SK-N-SH (cell line): ENCODE measurements at regions not wholly inside any gene's neighbourhood (a gene's known extent, or its start where the extent isn't known, plus 50 kb on each side); places are given as distances from the start of the nearest gene placed in this dataset.

Experiments
- CTCF ChIA-PET: fragments of 300-600, 350-600 bp; formaldehyde crosslinking; extraction: SDS; loops from one replicate; lab custom pipeline; 2021; lab: Yijun Ruan, JAX
- POLR2A ChIA-PET: fragments of 350-600 bp; sonication (Branson Sonifier 250); formaldehyde crosslinking; extraction: SDS; loops from one replicate; lab custom pipeline; 2020; ENCODE audit warnings: antibody characterized with exemption, inconsistent platforms; lab: Yijun Ruan, JAX
- DNase-seq: peaks from one replicate; pipeline ENCODE4 v3.0.0; 2012
- H2AFZ ChIP-seq: fragments of 200-600 bp; sonication (generic); 2 replicates; pipeline ENCODE4 v1.8.1; 2016; ENCODE audit warnings: antibody characterized with exemption, mild to moderate bottlenecking, low read depth
- H3F3A ChIP-seq: fragments of 200-600 bp; sonication (generic); replicated peaks from 2 replicates; pipeline ENCODE3; 2016; ENCODE audit warnings: antibody characterized with exemption, mild to moderate bottlenecking; ENCODE audit not compliant: insufficient read depth
- H3K27ac ChIP-seq, 2 experiments: fragments of 200-500 bp in 1 of 2; fragments of 200-600 bp in 1 of 2; sonication (Bioruptor generic) in 1 of 2; sonication (generic), shearing (Covaris generic) in 1 of 2; 2 replicates each; pipeline versions ENCODE4 v1.5.1 to v1.6.1; 2014 to 2016; ENCODE audit warnings: low read depth in 2 of 2, inconsistent platforms in 1 of 2, low read length in 1 of 2, mild to moderate bottlenecking in 1 of 2, mixed read lengths in 1 of 2
- H3K27me3 ChIP-seq: fragments of 200-600 bp; sonication (generic), shearing (Covaris generic); 2 replicates; pipeline ENCODE4 v1.6.1; 2016; ENCODE audit warnings: mixed run types; ENCODE audit not compliant: insufficient read depth
- H3K36me3 ChIP-seq, 2 experiments: fragments of 200-500 bp in 1 of 2; fragments of 200-600 bp in 1 of 2; sonication (Bioruptor generic) in 1 of 2; sonication (generic) in 1 of 2; replicated peaks in 1 of 2; 2 replicates each; pipeline versions ENCODE3 to v1.5.1; 2014 to 2016; ENCODE audit warnings: low read length in 1 of 2, mild to moderate bottlenecking in 1 of 2; ENCODE audit not compliant: insufficient read depth in 2 of 2, control insufficient read depth in 1 of 2
- H3K4me1 ChIP-seq, 2 experiments: fragments of 200-500 bp in 1 of 2; fragments of 200-600 bp in 1 of 2; sonication (Bioruptor generic) in 1 of 2; sonication (generic), shearing (Covaris generic) in 1 of 2; 2 replicates each; pipeline versions ENCODE4 v1.5.1 to v1.6.1; 2014 to 2016; ENCODE audit warnings: low read depth in 1 of 2, low read length in 1 of 2, mixed run types in 1 of 2; ENCODE audit not compliant: insufficient read depth in 2 of 2, control insufficient read depth in 1 of 2
- H3K4me2 ChIP-seq: fragments of 200-600 bp; sonication (generic), shearing (Covaris generic); 2 replicates; pipeline ENCODE4 v1.6.1; 2017; ENCODE audit warnings: mixed run types
- H3K4me3 ChIP-seq, 2 experiments: fragments of 200-500 bp in 1 of 2; fragments of 200-600 bp in 1 of 2; sonication (Bioruptor generic) in 1 of 2; sonication (generic), shearing (Covaris generic) in 1 of 2; 2 replicates each; pipeline versions ENCODE4 v1.5.1 to v1.8.1; 2014 to 2016; ENCODE audit warnings: low read depth in 2 of 2, inconsistent platforms in 1 of 2, low read length in 1 of 2, mild to moderate bottlenecking in 1 of 2, mixed read lengths in 1 of 2, moderate library complexity in 1 of 2
- H3K79me2 ChIP-seq: fragments of 200-600 bp; sonication (generic); 2 replicates; pipeline ENCODE4 v1.8.1; 2017; ENCODE audit warnings: mild to moderate bottlenecking; ENCODE audit not compliant: insufficient read depth
- H3K9ac ChIP-seq: fragments of 200-600 bp; sonication (generic); 2 replicates; pipeline ENCODE4 v1.6.1; 2017; ENCODE audit warnings: mixed run types
- H3K9me2 ChIP-seq: fragments of 200-600 bp; sonication (generic); 2 replicates; pipeline ENCODE4 v1.6.1; 2017; ENCODE audit warnings: mixed run types
- H3K9me3 ChIP-seq: fragments of 200-600 bp; sonication (generic); 2 replicates; pipeline ENCODE4 v1.6.1; 2017; ENCODE audit warnings: mixed run types, mild to moderate bottlenecking, moderate library complexity
- H4K20me1 ChIP-seq: fragments of 200-600 bp; sonication (generic); 2 replicates; pipeline ENCODE4 v1.6.1; 2017; ENCODE audit warnings: mild to moderate bottlenecking, mixed run types; ENCODE audit not compliant: insufficient read depth
- ELF1 ChIP-seq: IDR thresholded peaks from 2 replicates; pipeline ENCODE4 v1.4.0; 2012
- EP300 ChIP-seq, 2 experiments: IDR thresholded peaks; 2 replicates each; pipeline versions ENCODE4 v1.4.0 to v1.6.1; 2012; ENCODE audit warnings: borderline replicate concordance in 1 of 2, low read depth in 1 of 2, low read length in 1 of 2
- EZH2phosphoT487 ChIP-seq: fragments of 200-600 bp; sonication (generic); IDR thresholded peaks from 2 replicates; pipeline ENCODE4 v1.6.1; 2017; ENCODE audit warnings: low read depth, mixed run types, mild to moderate bottlenecking, antibody characterized with exemption, moderate library complexity, borderline replicate concordance
- FOSL2 ChIP-seq: IDR thresholded peaks from 2 replicates; pipeline ENCODE4 v1.4.0; 2012; ENCODE audit warnings: low read depth, mild to moderate bottlenecking, moderate library complexity, borderline replicate concordance
- GABPA ChIP-seq: IDR thresholded peaks from 2 replicates; pipeline ENCODE4 v1.4.0; 2012; ENCODE audit warnings: low read depth, mild to moderate bottlenecking
- JUND ChIP-seq: IDR thresholded peaks from 2 replicates; pipeline ENCODE4 v1.4.0; 2012
- MAX ChIP-seq: IDR thresholded peaks from 2 replicates; pipeline ENCODE4 v1.4.0; 2012; ENCODE audit warnings: low read depth
- MEF2A ChIP-seq: IDR thresholded peaks from 2 replicates; pipeline ENCODE4 v1.4.0; 2012; ENCODE audit warnings: low read depth, borderline replicate concordance
- MXI1 ChIP-seq: IDR thresholded peaks from 2 replicates; pipeline ENCODE4 v1.6.1; 2012; ENCODE audit warnings: mild to moderate bottlenecking, low read depth, low read length, improper control_type of control experiment
- NFIC ChIP-seq: IDR thresholded peaks from 2 replicates; pipeline ENCODE4 v1.4.0; 2012; ENCODE audit warnings: borderline replicate concordance
- NRF1 ChIP-seq: IDR thresholded peaks from 2 replicates; pipeline ENCODE4 v1.6.1; 2012; ENCODE audit warnings: low read depth, mild to moderate bottlenecking, low read length
- PBX3 ChIP-seq: IDR thresholded peaks from 2 replicates; pipeline ENCODE4; 2012
- POLR2AphosphoS5 ChIP-seq: IDR thresholded peaks from 2 replicates; pipeline ENCODE4 v1.6.1; 2012; ENCODE audit warnings: low read depth, low read length
- RCOR1 ChIP-seq: fragments of 150-350 bp; IDR thresholded peaks from 2 replicates; pipeline ENCODE4 v1.6.1; 2017; ENCODE audit warnings: antibody characterized with exemption, low read length
- RFX5 ChIP-seq: IDR thresholded peaks from 2 replicates; pipeline ENCODE4 v1.6.1; 2012; ENCODE audit warnings: mild to moderate bottlenecking, improper control_type of control experiment, low read length
- RXRA ChIP-seq: IDR thresholded peaks from 2 replicates; pipeline ENCODE4 v1.4.0; 2012; ENCODE audit warnings: low read depth, mild to moderate bottlenecking, borderline replicate concordance
- SMC3 ChIP-seq: IDR thresholded peaks from 2 replicates; pipeline ENCODE4 v1.6.1; 2012; ENCODE audit warnings: low read depth, low read length, improper control_type of control experiment
- TAF1 ChIP-seq: IDR thresholded peaks from 2 replicates; pipeline ENCODE4 v1.6.1; 2012; ENCODE audit warnings: low read depth, mild to moderate bottlenecking, low read length, moderate library complexity, borderline replicate concordance
- TCF12 ChIP-seq: IDR thresholded peaks from 2 replicates; pipeline ENCODE4 v1.4.0; 2012
- USF1 ChIP-seq: IDR thresholded peaks from 2 replicates; pipeline ENCODE4 v1.4.0; 2012; ENCODE audit warnings: low read depth, borderline replicate concordance
- YY1 ChIP-seq: IDR thresholded peaks from 2 replicates; pipeline ENCODE4 v1.4.0; 2012; ENCODE audit warnings: low read depth, mild to moderate bottlenecking
- WGBS: methylation state at CpG from one replicate; pipeline ENCODE4 v1.1.6; 2017; ENCODE audit warnings: low lambda C conversion rate; 5-methylcytosine and 5-hydroxymethylcytosine counted together

- TF ChIP-seq EP300 (IDR thresholded peaks at IDR 0.05; ENCODE audit: borderline replicate concordance in 1 of 2, low read depth in 1 of 2, low read length in 1 of 2) = no peak
- TF ChIP-seq NRF1 = no peak
- TF ChIP-seq RXRA = no peak
- no peak for DNase-seq
- no peak overlapping the region for H3K27ac ChIP-seq
- CTCF ChIA-PET = no interaction called here
- no peak overlapping the region for H2AFZ ChIP-seq
- no peaks in the 10 kb centered on the region for H4K20me1 ChIP-seq
- H3K4me2 ChIP-seq = no peak overlapping the region
- peaks cover 6% of the 10 kb centered on the region for H3F3A ChIP-seq
- no peaks in the 10 kb centered on the region for H3K4me1 ChIP-seq
- H3K36me3 ChIP-seq = no peaks in the 10 kb centered on the region
- H3K9ac ChIP-seq = no peak overlapping the region
- H3K79me2 ChIP-seq = no peaks in the 10 kb centered on the region
- POLR2A ChIA-PET = no interaction called here
- no peaks in the 10 kb centered on the region for H3K9me2 ChIP-seq
- no peak overlapping the region for H3K4me3 ChIP-seq
- H3K9me3 ChIP-seq = no peaks in the 10 kb centered on the region
- 94% methylated on average over 1 of the region's 1 CpG for whole genome bisulfite sequencing
- H3K27me3 ChIP-seq = no peaks in the 10 kb centered on the region; the same call in 1 of the 2 replicates
These were observed 232.0 kb downstream of the KCNRG start for GRCh38 chr13:50247223-50247622.

GRCh38 chr13:50248516-50249143 lies 233.4 kb downstream of the KCNRG start:
- Histone ChIP-seq H3F3A (peaks cover 6% of the 10 kb centered on the region), H3K9me3 (no peaks in the 10 kb centered on the region), H3K4me3 (no peak overlapping the region), H3K9ac (no peak overlapping the region)
- no peak for TF ChIP-seq MXI1
- no peak for TF ChIP-seq ELF1
- TF ChIP-seq EZH2phosphoT487 = no peak
- TF ChIP-seq TCF12 = no peak
- TF ChIP-seq, all 33 proteins: peak for 0
- H3K4me2 ChIP-seq = no peak overlapping the region
- no peaks in the 10 kb centered on the region for H3K9me2 ChIP-seq
- no peaks in the 10 kb centered on the region for H4K20me1 ChIP-seq
- no peaks in the 10 kb centered on the region; the same call in 1 of the 2 replicates for H3K27me3 ChIP-seq
- no peak overlapping the region for H3K27ac ChIP-seq
- no peak overlapping the region for H2AFZ ChIP-seq
- 87% methylated on average over 3 of the region's 3 CpGs for WGBS
- POLR2A ChIA-PET = no interaction called here
- H3K4me1 ChIP-seq = no peaks in the 10 kb centered on the region
- no peak for DNase-seq
- no peaks in the 10 kb centered on the region for H3K36me3 ChIP-seq
- no peaks in the 10 kb centered on the region for H3K79me2 ChIP-seq
- CTCF ChIA-PET = no interaction called here

GRCh38 chr13:50249144-50249521 lies 233.9 kb downstream of the KCNRG start:
- POLR2A ChIA-PET = no interaction called here
- Histone ChIP-seq H3K79me2 (no peaks in the 10 kb centered on the region), H4K20me1 (no peaks in the 10 kb centered on the region)

More at GRCh38 chr13:50249144-50249521, 233.9 kb downstream of the KCNRG start:
- TF ChIP-seq FOSL2 (no peak), TAF1 (no peak), YY1 (no peak), MXI1 (no peak), SMC3 (no peak), MEF2A (no peak), USF1 (no peak), MAX (no peak), PBX3 (no peak), NFIC (no peak), GABPA (no peak), RFX5 (no peak), JUND (no peak), POLR2AphosphoS5 (no peak), RCOR1 (no peak)
- TF ChIP-seq, all 33 proteins: peak for 0
- Histone ChIP-seq H3K4me3 (no peak overlapping the region), H3K4me2 (no peak overlapping the region), H3K36me3 (no peaks in the 10 kb centered on the region), H3K9me3 (no peaks in the 10 kb centered on the region), H3K4me1 (no peaks in the 10 kb centered on the region), H3K9ac (no peak overlapping the region), H2AFZ (no peak overlapping the region), H3K27me3 (no peaks in the 10 kb centered on the region; the same call in 1 of the 2 replicates), H3K9me2 (no peaks in the 10 kb centered on the region), H3F3A (peaks cover 6% of the 10 kb centered on the region), H3K27ac (no peak overlapping the region)
- CTCF ChIA-PET = no interaction called here
- DNase-seq = no peak
- WGBS = 78% methylated on average over 1 of the region's 1 CpG
